Stimulated activated CD4-positive, alpha-beta T cell treated with anti-CD3 and anti-CD28 coated beads, Interleukin-12 subunit alpha, Interleukin-12 subunit beta, amount 100 ng/mL, for 4 hours (primary cell): ENCODE measurements at regions not wholly inside any gene's neighbourhood (a gene's known extent, or its start where the extent isn't known, plus 50 kb on each side); places are given as distances from the start of the nearest gene placed in this dataset.
"Not testable (repeated sequence)": the region's sequence is repeated elsewhere in the genome, so short reads cannot be mapped to it uniquely, and the experiment has no call there.

Experiments
- DNase-seq: peaks from one replicate; pipeline ENCODE4 v3.0.0-alpha.2; 2020

DNA sequence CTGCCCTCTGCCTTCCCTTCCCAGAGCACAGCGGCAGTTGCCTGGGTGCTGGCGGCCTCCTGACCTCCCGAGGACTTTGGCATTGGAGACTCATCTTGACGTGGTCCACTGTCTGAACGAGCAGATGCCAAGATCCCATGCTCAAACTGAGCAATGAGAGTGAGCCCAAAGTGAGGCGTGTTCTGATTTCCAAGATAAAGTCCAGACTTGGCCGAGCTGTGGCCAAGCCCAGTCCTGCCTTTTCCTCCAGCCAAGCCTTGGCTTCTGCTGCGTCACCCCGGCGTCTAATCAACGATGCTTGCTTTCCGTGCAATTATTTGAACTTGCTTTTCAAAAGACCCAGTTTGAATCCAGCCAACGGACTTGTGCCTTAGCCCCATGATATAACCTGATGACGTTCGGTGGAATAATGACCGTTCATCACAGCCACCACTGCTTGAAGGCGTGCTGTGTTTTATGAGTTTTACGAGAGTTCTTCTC lies 179.2 kb downstream of the IRF8 start:
- no peak for DNase-seq

- not testable (repeated sequence) for DNase-seq
Measured at GRCh38 chr16:86078711-86079110, 179.7 kb downstream of the IRF8 start.

GRCh38 chr16:86079255-86079885 lies 180.4 kb downstream of the IRF8 start:
- no peak for DNase-seq

- DNase-seq: no peak
Measured at GRCh38 chr16:86080131-86080875, 181.3 kb downstream of the IRF8 start.

- no peak for DNase-seq
Measured at GRCh38 chr16:86080982-86081381, 182.0 kb downstream of the IRF8 start.

DNA sequence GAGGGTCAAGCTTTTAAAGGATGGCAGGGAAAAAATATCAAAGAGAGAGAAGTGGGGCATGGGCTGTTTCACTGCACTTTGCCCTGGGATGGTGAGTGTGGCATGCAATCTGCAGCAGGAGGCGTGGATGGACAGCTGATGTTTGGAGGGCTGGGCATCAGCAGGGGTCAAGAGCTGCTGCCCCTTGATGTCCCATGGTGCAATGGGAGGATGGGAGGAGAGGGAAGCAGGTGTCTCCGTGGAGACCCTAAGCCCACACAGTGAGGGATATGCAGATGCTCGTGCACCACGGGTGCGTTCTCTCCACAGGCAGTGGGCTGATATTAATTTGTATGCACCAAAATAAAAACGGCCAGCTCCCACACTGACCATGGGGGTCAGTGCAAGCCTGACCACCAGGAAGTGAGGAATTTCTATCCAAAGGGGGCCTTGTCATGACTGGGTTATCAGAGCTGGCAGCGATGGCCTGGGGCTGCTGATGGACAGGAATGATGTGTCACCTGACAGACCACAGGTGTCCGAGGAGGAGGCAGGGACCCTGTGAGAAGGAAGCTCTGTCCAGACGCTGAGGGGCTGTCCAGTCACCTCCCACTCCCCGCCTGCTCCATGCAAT lies 183.6 kb downstream of the IRF8 start:
- no peak for DNase-seq

- DNase-seq: no peak
Measured at GRCh38 chr16:86083382-86084002, 184.5 kb downstream of the IRF8 start.

DNA sequence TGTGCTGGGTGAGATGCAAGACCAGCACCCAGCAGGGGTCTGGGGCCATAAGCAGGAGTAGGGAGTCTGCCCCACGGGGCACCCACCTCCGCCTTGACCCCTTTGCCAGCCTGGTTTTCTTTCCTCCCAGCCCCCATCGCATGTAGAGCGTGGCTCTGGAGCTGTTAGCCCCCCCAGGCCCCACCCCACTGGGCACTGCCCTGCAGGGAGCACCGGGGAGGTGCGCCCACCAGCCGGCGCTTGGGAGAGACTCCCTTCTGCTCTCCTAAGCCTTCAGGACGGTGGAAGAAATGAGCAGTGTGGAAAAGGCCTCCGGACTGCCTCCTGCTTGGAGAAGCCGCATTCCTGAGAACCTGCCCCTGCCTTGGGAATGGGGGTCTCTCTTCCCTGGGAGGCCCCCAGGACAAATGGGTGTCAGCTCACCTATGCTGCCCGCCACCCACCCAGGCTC lies 186.2 kb downstream of the IRF8 start:
- no peak for DNase-seq

DNA sequence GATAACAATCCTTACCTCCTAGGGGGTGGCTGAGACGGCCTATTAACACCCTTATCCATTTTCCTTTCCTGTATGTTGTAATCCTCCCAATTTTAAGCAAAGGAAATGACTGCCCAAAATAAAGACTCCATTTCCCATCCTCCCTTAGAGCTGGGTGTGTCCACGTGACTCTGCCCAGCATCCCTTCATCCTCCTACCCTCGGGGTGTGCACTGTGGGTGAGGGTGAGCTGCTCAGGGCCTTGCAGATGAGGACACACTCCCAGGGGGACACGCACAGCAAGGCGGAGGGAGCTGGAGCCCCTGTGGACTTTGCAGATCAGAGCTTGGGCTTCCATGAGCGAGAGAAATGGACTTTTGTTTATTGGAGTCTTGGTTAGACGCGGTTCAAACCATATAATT lies 186.8 kb downstream of the IRF8 start:
- no peak for DNase-seq

DNA sequence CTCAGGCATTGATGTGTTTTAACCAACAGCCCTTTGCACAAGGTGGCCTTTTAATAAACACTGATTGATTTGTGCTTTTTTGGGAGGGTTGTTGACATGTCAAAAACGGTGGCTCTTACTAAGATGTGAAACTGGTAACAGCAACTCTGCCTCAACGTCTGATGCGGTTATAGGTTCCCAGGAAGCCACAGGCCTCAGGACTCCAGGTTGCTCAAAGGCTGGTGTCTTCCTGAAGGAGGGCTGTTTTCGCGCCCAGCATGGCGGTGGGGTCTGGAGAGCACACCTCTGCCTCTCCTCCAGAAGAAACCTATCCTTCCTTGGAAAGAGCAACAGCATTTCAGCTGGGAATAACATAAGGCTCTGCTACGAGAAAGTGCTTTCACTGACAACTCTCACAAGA lies 187.5 kb downstream of the IRF8 start:
- DNase-seq: no peak

DNA sequence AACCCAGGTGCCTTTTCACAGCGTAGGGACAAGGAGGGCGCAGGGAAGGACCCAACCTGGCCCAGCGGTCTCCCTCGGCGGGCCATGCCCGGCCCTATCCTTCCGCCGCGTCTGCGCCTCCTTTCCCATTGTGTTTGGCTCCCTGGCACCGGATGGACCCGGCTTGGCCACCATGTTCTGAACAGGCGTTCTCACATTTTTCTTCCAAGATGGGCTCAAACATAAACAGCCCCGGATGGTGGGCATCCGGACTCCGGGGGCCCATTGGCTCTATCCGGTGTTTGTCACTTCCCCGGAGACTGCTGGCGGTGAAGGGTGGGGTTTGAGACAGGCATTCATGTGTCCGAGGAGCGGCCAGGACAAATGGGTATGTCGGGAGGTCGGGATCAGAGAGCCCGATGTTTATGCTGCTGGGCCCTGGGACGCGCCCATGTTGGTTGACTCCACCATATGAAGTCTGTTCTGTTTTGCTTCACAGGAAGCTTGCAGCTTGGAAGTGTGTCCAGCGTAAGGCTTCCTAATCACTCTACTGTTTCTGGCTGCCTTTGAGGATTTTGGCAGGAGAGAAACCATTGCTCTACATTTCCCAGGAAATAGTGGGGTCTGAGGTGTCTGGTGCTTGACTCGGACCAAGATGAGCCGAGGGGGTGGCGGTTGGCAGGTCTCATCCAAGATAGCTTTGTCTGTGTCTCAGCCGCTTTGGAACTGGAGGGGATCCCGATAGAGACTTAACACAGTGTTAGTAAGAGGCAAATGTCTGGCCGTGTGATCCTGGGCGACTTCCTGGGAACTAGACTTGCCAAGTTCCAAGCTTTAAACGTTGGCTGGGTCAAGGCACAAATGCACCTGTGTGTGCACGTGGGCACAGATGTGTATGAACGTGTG lies 188.3 kb downstream of the IRF8 start:
- no peak for DNase-seq

- DNase-seq: no peak
Measured at GRCh38 chr16:86087896-86088230, 188.9 kb downstream of the IRF8 start.

- no peak for DNase-seq
Measured at GRCh38 chr16:86088287-86088686, 189.3 kb downstream of the IRF8 start.

DNA sequence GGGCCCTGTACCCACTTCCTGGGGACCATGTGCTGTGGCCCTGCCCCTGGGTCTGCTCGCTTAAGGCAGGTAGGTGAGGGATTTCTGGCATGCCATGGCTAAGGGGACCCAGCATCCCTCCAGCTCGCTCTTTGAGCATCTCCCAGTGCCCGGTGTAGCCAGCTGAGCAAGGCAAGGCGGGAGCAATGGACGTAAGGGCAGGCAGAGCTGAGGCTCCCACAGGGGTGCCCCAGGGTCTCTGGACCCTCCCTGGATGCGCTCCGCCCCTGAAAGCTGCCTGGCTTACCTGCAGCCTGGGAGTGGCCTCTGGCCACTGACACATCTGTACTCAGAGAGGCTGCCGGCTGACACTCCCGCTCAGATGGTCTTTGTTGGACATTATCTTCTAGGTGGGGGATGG lies 189.9 kb downstream of the IRF8 start:
- DNase-seq: no peak

DNA sequence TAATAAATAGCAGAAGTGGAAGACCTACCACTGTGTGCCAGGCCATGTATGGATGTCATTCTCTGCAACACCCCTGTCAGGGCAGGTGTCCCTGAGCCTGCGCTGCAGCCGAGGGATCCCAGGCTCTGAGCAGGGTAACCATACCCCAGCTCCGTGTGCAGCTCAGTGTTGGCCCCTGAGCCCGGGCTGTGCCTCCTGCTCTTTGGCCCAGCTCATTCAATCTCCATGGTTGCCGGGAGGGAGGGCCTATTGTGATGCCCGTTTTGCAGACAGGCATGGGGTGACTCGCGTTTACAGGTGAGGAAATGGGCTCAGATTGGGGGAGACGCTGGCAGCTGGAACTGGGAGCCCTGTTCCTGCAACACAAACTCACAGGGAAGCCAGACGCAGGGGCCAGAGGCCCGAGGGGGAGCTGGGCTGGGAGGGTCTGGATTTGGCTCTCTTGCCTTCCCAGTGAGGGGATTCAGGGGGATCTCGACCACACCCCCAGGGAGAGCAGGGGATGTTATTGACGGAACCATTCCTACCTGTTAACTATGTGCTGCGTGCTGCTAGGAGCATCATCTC lies 190.5 kb downstream of the IRF8 start:
- no peak for DNase-seq

GRCh38 chr16:86089991-86090390 lies 191.0 kb downstream of the IRF8 start:
- DNase-seq: no peak

DNA sequence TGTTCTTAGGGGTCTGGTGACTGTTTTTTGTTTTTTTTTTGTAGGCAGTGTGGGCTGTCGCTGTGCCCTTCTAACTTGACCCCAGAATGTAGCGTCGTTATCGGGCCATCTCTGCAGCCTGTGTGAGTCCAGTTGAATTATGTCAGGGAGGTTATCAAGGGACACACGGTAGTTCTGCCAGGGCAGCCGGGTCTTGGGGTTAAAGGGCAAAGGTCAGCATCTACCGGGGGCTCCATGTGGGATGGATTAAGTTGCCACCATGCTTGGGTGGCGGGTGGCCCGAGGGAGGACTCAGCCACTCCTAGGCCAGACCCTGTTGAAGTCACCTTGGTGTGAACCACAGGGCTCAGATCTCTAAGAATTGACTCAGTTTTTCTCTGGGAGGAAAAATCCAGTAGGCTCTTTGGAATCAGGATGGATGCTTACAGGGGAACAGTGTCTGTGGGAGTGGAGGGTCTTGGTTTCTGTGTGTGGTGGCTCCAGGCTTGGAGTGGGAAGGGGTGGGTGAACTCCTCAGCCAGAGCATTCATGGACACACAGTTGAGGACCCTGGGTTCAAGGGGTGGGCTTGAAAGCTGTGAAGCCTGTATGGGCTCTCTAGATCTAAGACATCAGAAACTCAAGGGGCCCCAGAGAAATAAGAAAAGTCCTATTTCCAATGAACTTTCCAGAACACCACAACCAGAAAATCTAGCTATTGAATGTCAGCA lies 191.7 kb downstream of the IRF8 start:
- no peak for DNase-seq

DNA sequence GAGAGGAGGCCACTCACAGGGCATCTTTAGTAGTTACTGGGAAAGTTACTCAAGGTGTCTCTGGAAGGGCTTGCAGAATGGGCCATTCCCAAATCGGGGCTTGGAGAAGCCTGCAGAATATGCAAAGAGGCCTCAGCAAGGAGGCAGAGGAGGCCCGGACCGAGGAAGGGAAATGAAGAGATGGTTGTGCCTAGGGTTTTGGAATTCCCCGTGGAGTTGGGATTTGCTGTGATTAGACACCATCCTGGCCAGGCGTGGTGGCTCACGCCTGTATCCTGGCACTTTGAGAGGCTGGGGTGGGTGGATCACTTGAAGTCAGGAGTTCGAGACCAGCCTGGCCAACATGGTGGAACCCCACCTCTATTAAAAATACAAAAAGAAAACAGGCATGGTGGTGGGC lies 193.0 kb downstream of the IRF8 start:
- no peak for DNase-seq

DNA sequence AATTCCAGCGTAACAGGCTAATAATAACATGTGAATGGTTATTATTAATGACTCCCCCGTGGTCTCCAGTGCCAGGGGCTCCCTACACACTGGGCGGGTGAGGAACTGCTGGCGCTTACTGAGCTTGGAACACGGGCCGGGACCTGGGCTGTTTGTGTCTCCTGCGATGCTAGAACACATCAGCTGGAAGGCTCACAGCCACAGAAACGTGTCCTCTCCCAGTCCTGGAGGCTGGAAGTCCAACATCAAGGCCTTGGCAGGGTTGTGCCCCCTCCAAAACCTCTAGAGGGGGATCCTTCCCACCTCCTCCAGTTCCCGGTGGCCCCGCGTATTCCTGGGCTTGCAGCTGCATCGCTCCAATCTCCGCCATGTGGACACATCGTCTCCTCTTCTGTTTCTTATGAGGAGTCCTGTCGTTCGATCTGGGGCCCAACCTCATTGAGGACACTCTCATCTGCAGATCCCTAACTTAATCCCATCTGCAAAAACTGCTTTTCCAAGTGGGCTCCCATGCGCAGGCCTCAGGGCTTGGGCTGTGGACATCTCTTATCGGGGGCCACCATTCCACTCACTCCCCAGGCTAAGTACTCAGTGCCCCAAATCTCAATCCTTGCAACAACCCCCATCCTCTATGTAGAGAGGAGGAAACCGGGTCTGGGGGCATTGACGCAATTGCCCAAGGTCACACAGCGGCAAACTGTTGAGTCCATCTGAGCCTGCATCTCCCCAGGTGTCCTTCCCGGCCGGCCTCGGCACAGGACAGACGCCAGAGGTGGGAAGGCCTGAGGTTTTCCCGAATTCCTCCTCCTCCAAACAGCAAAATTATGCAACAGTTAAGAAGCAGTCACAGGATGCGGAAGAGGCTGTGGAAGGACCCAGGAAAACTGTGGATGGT lies 193.9 kb downstream of the IRF8 start:
- DNase-seq: no peak
